ENCODE measurements at regions not wholly inside any gene's neighbourhood (a gene's known extent, or its start where the extent isn't known, plus 50 kb on each side); places are given as distances from the start of the nearest gene placed in this dataset.

DNA sequence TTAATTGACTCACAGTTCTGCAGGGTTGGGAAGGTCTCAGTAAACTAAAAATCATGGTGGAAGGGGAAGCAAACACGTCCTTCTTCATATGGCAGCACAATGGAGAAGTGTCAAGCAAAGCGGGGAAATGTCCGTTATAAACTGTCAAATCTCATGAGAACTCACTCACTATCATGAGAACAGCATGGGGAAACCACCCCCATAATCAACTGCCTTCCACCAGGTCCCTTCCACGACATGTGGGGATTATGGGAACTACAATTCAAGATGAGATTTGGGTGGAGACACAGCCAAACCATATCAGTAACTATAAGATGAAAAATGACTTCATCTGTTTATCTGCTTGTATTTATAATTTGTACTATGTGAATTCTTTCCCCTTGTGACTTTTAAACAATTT is 577.6 kb upstream of the MDGA2 start:
- Histone ChIP-seq H3K4me1 (ENCODE audit: control insufficient read depth, insufficient read depth, low read length) (no peaks in the 10 kb centered on the region), H3K4me3 (ENCODE audit: low read depth, low read length) (no peak overlapping the region), H3K36me3 (ENCODE audit: control insufficient read depth in 2 of 2, insufficient read depth in 1 of 2, low read length in 2 of 2) (no peaks in the 10 kb centered on the region), H3K27ac (ENCODE audit: extremely low read depth, low read depth, low read length) (no peak overlapping the region), H3K9me3 (ENCODE audit: control insufficient read depth, insufficient read depth, low read depth, low read length) (no peaks in the 10 kb centered on the region)
- TF ChIP-seq ZNF791 (tag by site-specific recombination; IDR thresholded peaks at IDR 0.05) (no peak), YY1 (tag by site-specific recombination; IDR thresholded peaks at IDR 0.05) (no peak), ZNF169 (tag by site-specific recombination; IDR thresholded peaks at IDR 0.05) (no peak), ZNF521 (tag by site-specific recombination; IDR thresholded peaks at IDR 0.05) (no peak), ZBTB48 (tag by site-specific recombination; IDR thresholded peaks at IDR 0.05) (no peak), ZNF223 (tag by site-specific recombination; IDR thresholded peaks at IDR 0.05) (no peak), GLI4 (tag by site-specific recombination; IDR thresholded peaks at IDR 0.05) (no peak), ZNF354C (tag by site-specific recombination; IDR thresholded peaks at IDR 0.05; ENCODE audit: borderline replicate concordance, low read depth) (no peak), ZNF426 (tag by site-specific recombination; IDR thresholded peaks at IDR 0.05) (no peak), ZNF248 (tag by site-specific recombination; IDR thresholded peaks at IDR 0.05) (no peak), ZNF571 (tag by site-specific recombination; IDR thresholded peaks at IDR 0.05) (no peak), ZNF677 (tag by site-specific recombination; IDR thresholded peaks at IDR 0.05) (no peak)
- TF ChIP-seq, protein P1, sequence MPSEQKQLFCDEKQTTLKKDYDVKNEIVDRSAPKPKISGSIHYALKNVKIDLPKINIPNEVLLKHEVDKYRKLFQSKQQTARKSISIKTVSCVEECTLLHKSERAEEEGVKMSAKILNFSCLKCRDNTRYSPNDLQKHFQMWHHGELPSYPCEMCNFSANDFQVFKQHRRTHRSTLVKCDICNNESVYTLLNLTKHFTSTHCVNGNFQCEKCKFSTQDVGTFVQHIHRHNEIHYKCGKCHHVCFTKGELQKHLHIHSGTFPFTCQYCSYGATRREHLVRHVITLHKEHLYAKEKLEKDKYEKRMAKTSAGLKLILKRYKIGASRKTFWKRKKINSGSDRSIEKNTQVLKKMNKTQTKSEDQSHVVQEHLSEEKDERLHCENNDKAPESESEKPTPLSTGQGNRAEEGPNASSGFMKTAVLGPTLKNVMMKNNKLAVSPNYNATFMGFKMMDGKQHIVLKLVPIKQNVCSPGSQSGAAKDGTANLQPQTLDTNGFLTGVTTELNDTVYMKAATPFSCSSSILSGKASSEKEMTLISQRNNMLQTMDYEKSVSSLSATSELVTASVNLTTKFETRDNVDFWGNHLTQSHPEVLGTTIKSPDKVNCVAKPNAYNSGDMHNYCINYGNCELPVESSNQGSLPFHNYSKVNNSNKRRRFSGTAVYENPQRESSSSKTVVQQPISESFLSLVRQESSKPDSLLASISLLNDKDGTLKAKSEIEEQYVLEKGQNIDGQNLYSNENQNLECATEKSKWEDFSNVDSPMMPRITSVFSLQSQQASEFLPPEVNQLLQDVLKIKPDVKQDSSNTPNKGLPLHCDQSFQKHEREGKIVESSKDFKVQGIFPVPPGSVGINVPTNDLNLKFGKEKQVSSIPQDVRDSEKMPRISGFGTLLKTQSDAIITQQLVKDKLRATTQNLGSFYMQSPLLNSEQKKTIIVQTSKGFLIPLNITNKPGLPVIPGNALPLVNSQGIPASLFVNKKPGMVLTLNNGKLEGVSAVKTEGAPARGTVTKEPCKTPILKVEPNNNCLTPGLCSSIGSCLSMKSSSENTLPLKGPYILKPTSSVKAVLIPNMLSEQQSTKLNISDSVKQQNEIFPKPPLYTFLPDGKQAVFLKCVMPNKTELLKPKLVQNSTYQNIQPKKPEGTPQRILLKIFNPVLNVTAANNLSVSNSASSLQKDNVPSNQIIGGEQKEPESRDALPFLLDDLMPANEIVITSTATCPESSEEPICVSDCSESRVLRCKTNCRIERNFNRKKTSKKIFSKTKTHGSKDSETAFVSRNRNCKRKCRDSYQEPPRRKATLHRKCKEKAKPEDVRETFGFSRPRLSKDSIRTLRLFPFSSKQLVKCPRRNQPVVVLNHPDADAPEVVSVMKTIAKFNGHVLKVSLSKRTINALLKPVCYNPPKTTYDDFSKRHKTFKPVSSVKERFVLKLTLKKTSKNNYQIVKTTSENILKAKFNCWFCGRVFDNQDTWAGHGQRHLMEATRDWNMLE (tag by site-specific recombination; conservative IDR thresholded peaks at IDR 0.05; ENCODE audit: low read depth): no peak
- TF ChIP-seq, protein P2, sequence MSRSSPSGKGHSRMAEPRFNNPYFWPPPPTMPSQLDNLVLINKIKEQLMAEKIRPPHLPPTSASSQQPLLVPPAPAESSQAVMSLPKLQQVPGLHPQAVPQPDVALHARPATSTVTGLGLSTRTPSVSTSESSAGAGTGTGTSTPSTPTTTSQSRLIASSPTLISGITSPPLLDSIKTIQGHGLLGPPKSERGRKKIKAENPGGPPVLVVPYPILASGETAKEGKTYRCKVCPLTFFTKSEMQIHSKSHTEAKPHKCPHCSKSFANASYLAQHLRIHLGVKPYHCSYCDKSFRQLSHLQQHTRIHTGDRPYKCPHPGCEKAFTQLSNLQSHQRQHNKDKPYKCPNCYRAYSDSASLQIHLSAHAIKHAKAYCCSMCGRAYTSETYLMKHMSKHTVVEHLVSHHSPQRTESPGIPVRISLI (tag by site-specific recombination; IDR thresholded peaks at IDR 0.05): no peak
- TF ChIP-seq, protein P3, sequence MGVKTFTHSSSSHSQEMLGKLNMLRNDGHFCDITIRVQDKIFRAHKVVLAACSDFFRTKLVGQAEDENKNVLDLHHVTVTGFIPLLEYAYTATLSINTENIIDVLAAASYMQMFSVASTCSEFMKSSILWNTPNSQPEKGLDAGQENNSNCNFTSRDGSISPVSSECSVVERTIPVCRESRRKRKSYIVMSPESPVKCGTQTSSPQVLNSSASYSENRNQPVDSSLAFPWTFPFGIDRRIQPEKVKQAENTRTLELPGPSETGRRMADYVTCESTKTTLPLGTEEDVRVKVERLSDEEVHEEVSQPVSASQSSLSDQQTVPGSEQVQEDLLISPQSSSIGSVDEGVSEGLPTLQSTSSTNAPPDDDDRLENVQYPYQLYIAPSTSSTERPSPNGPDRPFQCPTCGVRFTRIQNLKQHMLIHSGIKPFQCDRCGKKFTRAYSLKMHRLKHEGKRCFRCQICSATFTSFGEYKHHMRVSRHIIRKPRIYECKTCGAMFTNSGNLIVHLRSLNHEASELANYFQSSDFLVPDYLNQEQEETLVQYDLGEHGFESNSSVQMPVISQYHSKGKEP (tag by site-specific recombination; IDR thresholded peaks at IDR 0.05): no peak
- TF ChIP-seq, protein P4, sequence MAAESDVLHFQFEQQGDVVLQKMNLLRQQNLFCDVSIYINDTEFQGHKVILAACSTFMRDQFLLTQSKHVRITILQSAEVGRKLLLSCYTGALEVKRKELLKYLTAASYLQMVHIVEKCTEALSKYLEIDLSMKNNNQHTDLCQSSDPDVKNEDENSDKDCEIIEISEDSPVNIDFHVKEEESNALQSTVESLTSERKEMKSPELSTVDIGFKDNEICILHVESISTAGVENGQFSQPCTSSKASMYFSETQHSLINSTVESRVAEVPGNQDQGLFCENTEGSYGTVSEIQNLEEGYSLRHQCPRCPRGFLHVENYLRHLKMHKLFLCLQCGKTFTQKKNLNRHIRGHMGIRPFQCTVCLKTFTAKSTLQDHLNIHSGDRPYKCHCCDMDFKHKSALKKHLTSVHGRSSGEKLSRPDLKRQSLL (tag by site-specific recombination; IDR thresholded peaks at IDR 0.05): no peak
- TF ChIP-seq, protein P5, sequence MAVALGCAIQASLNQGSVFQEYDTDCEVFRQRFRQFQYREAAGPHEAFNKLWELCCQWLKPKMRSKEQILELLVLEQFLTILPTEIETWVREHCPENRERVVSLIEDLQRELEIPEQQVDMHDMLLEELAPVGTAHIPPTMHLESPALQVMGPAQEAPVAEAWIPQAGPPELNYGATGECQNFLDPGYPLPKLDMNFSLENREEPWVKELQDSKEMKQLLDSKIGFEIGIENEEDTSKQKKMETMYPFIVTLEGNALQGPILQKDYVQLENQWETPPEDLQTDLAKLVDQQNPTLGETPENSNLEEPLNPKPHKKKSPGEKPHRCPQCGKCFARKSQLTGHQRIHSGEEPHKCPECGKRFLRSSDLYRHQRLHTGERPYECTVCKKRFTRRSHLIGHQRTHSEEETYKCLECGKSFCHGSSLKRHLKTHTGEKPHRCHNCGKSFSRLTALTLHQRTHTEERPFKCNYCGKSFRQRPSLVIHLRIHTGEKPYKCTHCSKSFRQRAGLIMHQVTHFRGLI (tag by site-specific recombination; IDR thresholded peaks at IDR 0.05): no peak
- ChIA-PET POLR2A (no interaction called here), CTCF (no interaction called here)
